Endothelial cell (in vitro differentiated cells): ENCODE measurements at regions not wholly inside any gene's neighbourhood (a gene's known extent, or its start where the extent isn't known, plus 50 kb on each side); places are given as distances from the start of the nearest gene placed in this dataset.

Source experiments
- DNase-seq: peaks from one replicate; pipeline ENCODE4 v3.0.0; 2021; ENCODE audit warnings: low spot score
- H3K27ac Mint-ChIP-seq: one replicate; pipeline ENCODE4 v1.8.0; 2021; ENCODE audit warnings: mixed read lengths, inconsistent platforms; ENCODE audit not compliant: unreplicated experiment
- H3K27me3 Mint-ChIP-seq: one replicate; pipeline ENCODE4 v1.8.0; 2021; ENCODE audit warnings: mild to moderate bottlenecking, moderate library complexity, mixed read lengths, inconsistent platforms; ENCODE audit not compliant: unreplicated experiment
- H3K36me3 Mint-ChIP-seq: one replicate; pipeline ENCODE4 v1.8.0; 2021; ENCODE audit warnings: mild to moderate bottlenecking, low read depth, mixed read lengths, inconsistent platforms; ENCODE audit not compliant: unreplicated experiment
- H3K4me1 Mint-ChIP-seq: one replicate; pipeline ENCODE4 v1.8.0; 2021; ENCODE audit warnings: mild to moderate bottlenecking, mixed read lengths, inconsistent platforms; ENCODE audit not compliant: unreplicated experiment
- H3K4me3 Mint-ChIP-seq: one replicate; pipeline ENCODE4 v1.8.0; 2021; ENCODE audit warnings: mild to moderate bottlenecking, mixed read lengths, inconsistent platforms; ENCODE audit not compliant: unreplicated experiment
- H3K9me3 Mint-ChIP-seq: one replicate; pipeline ENCODE4 v1.8.0; 2021; ENCODE audit warnings: mixed read lengths, inconsistent platforms; ENCODE audit not compliant: unreplicated experiment
- TF ChIP-seq, protein P1 (sequence below): fragments of 200-600 bp; sonication (generic); IDR thresholded peaks from one replicate; pipeline ENCODE4 v1.5.0; 2021; ENCODE audit warnings: antibody characterized with exemption; ENCODE audit not compliant: unreplicated experiment

DNA sequence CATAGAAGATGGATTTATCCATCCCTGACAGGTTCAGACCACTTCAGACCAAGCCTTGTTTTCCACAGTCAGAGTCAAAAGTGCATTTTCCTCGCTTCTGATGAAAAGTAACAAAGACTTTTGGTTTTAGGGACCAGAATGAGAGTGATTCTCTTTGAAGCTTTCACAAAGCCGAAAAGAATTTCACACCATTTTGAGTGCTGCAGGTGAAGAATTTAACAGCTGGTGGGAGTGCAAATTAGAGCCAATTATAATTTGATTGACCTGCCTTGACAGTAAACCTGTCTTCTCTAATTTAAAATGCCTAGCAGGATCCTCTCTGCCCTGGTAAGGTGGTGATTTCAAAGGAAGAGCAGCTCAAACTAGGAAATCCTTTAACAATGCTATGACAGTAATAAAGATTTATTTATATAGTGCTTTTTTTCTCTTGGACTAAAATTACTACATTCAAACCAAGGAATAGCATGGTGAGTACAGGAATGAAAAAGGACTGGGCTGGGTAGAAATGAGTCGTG is 241.6 kb downstream of the HRH4 start:
- H3K4me3 Mint-ChIP-seq: no peak overlapping the region
- no peaks in the 10 kb centered on the region for H3K4me1 Mint-ChIP-seq
- no peaks in the 10 kb centered on the region for H3K9me3 Mint-ChIP-seq
- no peak for DNase-seq
- no peaks in the 10 kb centered on the region for H3K27me3 Mint-ChIP-seq
- H3K36me3 Mint-ChIP-seq: peaks cover 8% of the 10 kb centered on the region
- H3K27ac Mint-ChIP-seq: no peak overlapping the region
- TF ChIP-seq, protein P1, sequence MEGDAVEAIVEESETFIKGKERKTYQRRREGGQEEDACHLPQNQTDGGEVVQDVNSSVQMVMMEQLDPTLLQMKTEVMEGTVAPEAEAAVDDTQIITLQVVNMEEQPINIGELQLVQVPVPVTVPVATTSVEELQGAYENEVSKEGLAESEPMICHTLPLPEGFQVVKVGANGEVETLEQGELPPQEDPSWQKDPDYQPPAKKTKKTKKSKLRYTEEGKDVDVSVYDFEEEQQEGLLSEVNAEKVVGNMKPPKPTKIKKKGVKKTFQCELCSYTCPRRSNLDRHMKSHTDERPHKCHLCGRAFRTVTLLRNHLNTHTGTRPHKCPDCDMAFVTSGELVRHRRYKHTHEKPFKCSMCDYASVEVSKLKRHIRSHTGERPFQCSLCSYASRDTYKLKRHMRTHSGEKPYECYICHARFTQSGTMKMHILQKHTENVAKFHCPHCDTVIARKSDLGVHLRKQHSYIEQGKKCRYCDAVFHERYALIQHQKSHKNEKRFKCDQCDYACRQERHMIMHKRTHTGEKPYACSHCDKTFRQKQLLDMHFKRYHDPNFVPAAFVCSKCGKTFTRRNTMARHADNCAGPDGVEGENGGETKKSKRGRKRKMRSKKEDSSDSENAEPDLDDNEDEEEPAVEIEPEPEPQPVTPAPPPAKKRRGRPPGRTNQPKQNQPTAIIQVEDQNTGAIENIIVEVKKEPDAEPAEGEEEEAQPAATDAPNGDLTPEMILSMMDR: no peak

DNA sequence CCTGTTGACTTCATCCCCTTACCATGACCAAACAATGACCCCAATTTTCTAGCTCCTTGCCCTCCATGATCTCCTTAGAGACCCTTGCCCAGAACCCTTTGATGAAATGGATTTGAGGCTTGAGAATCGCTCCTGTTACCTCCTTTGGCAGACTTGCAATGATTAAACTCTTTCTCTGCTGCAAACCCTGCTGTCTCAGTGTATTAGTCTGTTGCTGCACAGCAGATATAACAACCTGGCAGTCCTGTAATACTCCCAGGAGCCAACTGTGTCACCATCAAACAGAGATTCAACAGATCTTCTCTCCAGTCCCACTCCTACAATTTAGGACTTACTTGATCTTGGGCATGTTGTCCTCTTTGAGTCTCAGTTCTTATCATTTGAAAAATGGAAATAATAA is 242.9 kb downstream of the HRH4 start:
- Mint-ChIP-seq H3K9me3 (no peaks in the 10 kb centered on the region), H3K36me3 (peaks cover 8% of the 10 kb centered on the region), H3K4me1 (no peaks in the 10 kb centered on the region), H3K4me3 (no peak overlapping the region), H3K27ac (no peak overlapping the region), H3K27me3 (no peaks in the 10 kb centered on the region)
- DNase-seq: no peak
- TF ChIP-seq, protein P1: no peak

DNA sequence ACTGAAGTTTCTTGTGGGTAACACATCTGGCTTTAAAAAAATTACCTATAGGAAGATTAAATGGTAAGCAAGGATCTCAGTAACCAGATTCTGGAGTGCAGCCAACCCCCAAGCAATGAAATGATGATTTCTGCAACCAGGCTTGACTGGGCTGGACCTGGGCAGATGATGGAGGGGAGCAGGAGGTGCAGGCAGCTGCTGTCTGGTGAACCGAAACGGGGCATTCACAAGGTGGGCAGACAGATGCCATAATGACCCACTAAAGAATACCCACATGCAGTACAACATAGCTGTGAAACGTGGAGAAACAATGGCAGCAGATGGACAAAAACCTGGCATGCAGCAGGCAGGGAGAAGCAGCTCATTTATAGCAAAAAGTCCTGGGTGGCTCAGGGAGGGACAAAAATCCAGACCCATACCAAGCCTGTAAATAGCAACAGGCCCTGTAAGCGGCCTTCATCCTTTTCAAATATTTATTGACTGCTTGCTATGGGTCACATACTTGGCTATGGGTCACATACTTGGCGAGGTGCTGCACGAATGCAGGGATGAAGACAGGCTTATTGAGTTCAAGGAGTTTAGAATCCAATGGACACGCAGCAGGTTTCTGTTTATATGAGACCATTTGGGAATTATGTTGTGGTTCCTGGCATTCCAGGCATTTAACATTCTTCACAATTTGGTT is 244.7 kb downstream of the HRH4 start:
- no peaks in the 10 kb centered on the region for H3K4me1 Mint-ChIP-seq
- H3K9me3 Mint-ChIP-seq: no peaks in the 10 kb centered on the region
- H3K4me3 Mint-ChIP-seq: no peak overlapping the region
- no peak overlapping the region for H3K27ac Mint-ChIP-seq
- no peaks in the 10 kb centered on the region for H3K27me3 Mint-ChIP-seq
- TF ChIP-seq, protein P1: no peak
- peaks cover 8% of the 10 kb centered on the region for H3K36me3 Mint-ChIP-seq
- no peak for DNase-seq

GRCh38 chr18:24710474-24710873 is 250.0 kb downstream of the HRH4 start:
- Mint-ChIP-seq H3K9me3 (no peaks in the 10 kb centered on the region), H3K4me1 (no peaks in the 10 kb centered on the region), H3K36me3 (no peaks in the 10 kb centered on the region), H3K27me3 (no peaks in the 10 kb centered on the region), H3K27ac (no peak overlapping the region), H3K4me3 (no peak overlapping the region)
- TF ChIP-seq, protein P1: no peak
- no peak for DNase-seq

DNA sequence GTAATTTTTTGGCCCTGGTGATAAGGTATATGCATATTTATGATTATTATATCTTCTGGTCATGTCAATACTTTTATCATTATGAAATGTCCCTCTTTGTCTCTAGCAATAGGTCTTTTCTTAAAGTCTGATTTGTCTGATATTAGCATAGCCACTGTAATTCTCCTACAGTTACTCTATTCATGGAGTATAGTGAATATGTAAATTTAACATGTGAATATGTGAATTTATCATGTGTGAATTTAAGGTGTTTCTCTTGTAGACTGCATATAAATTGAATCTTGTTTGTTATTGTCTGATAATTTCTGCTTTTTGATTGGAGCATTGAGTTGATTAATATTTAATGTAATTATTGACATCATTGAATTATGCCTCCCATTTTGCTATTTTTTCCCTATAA is 259.4 kb downstream of the HRH4 start:
- no peak for DNase-seq
- H3K4me1 Mint-ChIP-seq: no peaks in the 10 kb centered on the region
- no peaks in the 10 kb centered on the region for H3K9me3 Mint-ChIP-seq
- TF ChIP-seq, protein P1: no peak
- H3K4me3 Mint-ChIP-seq: no peak overlapping the region
- H3K27me3 Mint-ChIP-seq: peaks cover 3% of the 10 kb centered on the region
- no peak overlapping the region for H3K27ac Mint-ChIP-seq
- H3K36me3 Mint-ChIP-seq: no peaks in the 10 kb centered on the region
